SKM-1 (cell line): ENCODE measurements at regions not wholly inside any gene's neighbourhood (a gene's known extent, or its start where the extent isn't known, plus 50 kb on each side); places are given as distances from the start of the nearest gene placed in this dataset.

ENCODE experiments used
- DNase-seq: peaks from one replicate; lab custom pipeline; 2025; ENCODE audit not compliant: unreplicated experiment; lab: John Stamatoyannopoulos, UW

GRCh38 chr1:218573925-218574324 is 228.8 kb downstream of the TGFB2 start:
- no peak for DNase-seq

- DNase-seq = no peak
Measured at GRCh38 chr1:218575079-218575478, 229.9 kb downstream of the TGFB2 start.

DNA sequence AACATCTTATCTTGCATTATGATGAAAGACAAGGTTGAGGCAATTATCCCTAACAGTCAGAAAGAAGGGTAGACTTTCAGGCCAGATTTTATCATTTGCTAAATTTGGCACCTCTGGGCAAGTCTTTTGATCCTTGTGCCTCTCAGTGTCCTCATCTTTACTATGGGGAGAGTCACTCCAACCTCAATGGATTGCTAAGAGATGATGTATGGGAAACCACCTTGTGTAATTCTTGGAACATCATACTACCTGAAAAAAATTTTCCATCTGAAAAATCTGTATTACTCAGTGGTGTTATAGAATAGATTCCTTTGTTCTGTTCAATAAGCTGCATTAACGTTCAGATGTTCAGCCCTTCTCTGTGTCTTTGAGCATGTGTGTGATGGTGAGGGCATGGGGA is 230.7 kb downstream of the TGFB2 start:
- no peak for DNase-seq

- no peak for DNase-seq
Measured at GRCh38 chr1:218582646-218583045, 237.5 kb downstream of the TGFB2 start.

DNA sequence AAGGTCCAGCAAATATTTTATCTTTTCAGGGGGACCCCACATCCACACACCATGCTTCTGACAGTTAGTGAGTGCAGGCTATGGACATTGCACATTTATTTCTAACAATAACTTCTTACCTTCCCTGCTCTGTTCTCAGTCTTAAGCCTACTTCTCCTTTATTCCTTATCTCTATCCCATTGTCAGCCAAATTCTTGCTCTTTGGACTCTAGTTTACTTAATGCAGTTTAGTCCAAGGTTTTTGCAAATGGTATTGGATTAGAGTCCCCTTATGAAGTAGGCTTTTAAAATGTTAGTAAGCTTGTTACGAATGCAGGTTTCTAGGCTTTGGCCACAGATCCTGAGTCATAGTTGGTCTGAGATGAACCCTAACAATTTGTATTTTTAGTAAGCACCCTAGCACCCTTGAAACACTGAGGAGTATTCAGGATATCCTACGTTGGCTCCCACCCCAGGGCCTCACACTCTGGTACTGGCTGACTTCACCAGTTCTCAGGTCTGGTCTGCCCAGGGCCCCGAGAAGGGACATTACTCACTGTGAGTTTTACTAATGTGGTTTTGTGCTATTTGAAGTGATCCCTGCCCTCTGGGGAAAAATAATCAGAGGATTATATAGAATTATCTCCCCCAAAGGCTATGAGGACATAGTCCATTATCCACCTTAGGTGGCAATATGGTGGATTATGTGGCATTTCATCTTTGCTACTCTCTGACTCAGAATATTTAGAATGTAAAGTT is 239.5 kb downstream of the TGFB2 start:
- no peak for DNase-seq

GRCh38 chr1:218585511-218586184 is 240.5 kb downstream of the TGFB2 start:
- DNase-seq = no peak

- no peak for DNase-seq
Measured at GRCh38 chr1:218587900-218588299, 242.8 kb downstream of the TGFB2 start.

DNA sequence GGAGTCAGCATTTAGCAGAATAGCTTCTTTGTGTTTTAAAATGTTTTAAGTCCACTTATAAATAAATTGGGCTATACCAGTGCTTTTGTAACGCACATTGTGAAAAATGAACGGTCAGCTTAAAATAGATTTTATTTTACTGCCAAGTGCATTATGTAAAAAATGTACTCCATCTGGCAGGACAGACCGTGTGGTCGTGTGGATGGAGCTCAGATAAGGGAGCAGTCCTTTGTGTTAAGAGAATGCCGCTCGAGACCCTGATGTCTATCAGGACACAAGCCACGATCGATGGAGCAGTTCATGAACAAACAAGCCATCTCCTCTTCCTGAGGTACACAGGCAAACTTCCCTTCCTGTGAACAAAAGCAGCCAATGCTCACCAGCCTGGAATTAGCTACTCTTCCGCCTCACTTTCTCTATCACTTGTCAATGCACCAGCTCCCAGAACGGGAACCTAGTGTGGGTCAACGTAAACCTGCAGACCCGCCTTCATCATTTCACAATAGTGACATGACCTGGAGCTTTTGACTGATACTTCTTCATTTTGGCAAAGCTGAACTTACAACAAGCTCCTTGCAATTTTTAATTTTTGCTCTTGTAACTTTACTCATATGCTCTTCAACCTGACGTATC is 243.5 kb downstream of the TGFB2 start:
- DNase-seq = peak; percentile 84

- DNase-seq = no peak
Measured at GRCh38 chr1:218589487-218589886, 244.4 kb downstream of the TGFB2 start.

DNA sequence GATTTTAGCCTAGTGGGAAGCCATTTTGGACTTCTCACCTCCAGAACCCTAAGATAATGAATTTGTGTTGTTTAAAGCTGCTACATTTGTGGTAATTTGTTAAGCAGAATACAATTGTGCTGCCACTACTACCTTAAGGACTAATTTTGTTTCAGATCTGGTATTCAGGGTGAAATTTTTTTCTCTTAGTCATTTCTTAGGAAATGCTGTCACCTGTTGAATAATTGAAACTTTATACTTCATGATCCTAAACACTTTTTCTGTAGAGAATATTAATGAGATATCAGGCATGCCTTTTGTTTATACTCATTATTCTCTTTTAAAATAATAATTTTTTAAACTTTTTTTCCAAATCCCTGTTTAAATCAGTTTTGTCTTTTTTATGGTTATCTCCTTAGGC is 246.8 kb downstream of the TGFB2 start:
- no peak for DNase-seq

DNA sequence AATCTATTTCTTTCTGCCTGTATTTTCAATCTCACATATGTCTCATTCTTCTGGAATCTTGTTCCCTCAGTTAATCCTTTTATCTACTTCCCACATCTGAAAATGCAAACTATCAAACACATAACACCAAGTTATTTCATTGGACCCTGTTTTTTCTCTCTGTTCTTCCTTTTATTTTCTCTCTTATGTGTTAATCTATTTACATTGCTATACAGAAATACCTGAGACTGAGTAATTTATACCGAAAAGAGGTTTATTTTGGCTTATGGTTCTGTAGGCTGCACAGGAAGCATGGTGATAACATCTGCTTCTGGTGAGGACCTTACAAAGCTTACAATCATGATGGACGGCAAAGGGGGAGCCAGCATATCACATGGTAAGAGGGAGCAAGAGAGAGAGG is 247.6 kb downstream of the TGFB2 start:
- no peak for DNase-seq

GRCh38 chr1:218600968-218601367 is 255.8 kb downstream of the TGFB2 start:
- DNase-seq = no peak

GRCh38 chr1:218604217-218604616 is 259.1 kb downstream of the TGFB2 start:
- DNase-seq = no peak

- DNase-seq = no peak
Measured at GRCh38 chr1:218611916-218612585, 266.9 kb downstream of the TGFB2 start.

DNA sequence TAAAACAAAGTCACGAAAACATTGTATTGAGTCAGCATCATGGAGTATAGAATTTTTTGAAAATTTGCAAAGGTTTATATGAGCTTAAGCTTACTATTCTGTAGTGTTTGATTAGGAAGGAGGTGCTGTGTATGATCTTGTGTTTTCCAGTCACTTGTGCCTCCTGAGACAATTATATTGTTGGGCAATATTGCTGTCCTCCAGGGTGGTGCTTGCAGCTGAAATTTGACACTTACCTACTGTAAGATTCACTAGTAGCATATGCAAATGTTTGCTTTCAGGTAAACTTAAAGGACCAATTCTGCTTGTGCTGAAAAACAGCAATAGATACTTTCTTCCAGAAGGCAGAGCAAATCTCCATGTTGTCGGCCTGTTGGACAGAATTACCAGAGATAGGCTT is 268.0 kb downstream of the TGFB2 start:
- no peak for DNase-seq

GRCh38 chr1:218614031-218614430 is 268.9 kb downstream of the TGFB2 start:
- DNase-seq = no peak

DNA sequence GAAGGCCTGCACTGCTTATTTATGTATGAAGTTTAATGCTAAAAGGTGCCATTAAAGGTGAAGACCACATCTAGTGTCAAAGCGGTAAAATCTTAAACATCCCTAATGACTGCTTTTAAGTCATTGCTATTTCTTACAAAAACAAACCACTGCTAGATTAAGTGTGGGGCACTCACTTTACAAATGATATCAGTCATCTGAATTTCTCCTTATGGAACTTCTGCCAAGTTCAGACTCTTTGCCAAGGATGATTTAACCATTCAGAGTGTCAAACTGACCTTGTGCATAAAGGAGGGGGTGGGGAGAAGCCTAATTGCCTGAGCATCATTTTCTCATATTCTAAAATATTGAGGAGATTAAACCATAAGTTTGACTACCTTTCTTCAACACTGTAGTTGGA is 271.5 kb downstream of the TGFB2 start:
- DNase-seq = no peak

- no peak for DNase-seq
Measured at GRCh38 chr1:218617986-218618385, 272.9 kb downstream of the TGFB2 start.

DNA sequence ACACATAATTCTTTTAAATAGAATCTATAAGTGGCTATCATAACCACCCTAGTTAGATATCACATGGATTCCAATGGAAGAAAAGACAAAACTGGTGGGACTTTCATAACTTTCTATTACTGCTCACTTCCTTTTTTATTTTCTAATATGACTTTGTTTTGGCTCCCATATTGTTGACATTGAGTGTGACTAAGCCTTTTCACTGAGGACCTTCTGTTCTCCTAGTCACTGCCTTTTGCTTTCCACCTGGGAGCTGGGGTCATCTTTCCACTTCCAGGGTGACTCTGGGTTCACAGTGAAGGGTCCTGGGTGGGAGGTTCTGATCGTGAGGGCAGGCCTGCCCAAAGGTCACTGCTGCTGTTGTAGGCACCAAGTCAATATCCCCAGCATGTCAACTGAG is 275.8 kb downstream of the TGFB2 start:
- no peak for DNase-seq

- DNase-seq = no peak
Measured at GRCh38 chr1:218624052-218624451, 278.9 kb downstream of the TGFB2 start.

DNA sequence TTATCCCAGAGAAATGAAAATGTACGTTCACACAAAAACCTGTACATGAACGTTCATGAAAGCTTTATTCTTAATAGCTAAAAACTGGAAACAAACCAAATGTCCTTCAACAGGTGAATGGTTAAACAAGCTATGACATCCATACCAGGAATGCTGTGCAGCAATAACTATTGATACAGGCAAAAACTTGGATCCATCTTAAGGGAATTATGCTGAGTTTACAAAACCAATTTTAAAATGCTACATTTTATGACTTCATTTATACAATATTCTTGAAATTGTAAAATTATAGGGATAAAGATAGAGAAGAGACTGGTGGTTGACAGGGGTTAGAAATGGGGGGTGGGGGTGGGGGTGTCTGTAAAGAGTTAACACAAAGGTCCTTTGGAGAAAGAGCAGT is 280.3 kb downstream of the TGFB2 start:
- DNase-seq = no peak
